H1 (cell line): ENCODE measurements at regions not wholly inside any gene's neighbourhood (a gene's known extent, or its start where the extent isn't known, plus 50 kb on each side); places are given as distances from the start of the nearest gene placed in this dataset.

Source experiments
- CREB1 ChIP-seq: IDR thresholded peaks from 2 replicates; pipeline ENCODE4 v1.6.1; 2012; ENCODE audit warnings: inconsistent platforms
- GTF2F1 ChIP-seq: IDR thresholded peaks from 2 replicates; pipeline ENCODE4 v1.6.1; 2012; ENCODE audit warnings: low read depth, low read length, improper control_type of control experiment, borderline replicate concordance
- KDM5A ChIP-seq: fragments of 200-600 bp; IDR thresholded peaks from 2 replicates; pipeline ENCODE4 v1.7.1; 2012; ENCODE audit warnings: mild to moderate bottlenecking, low read length, inconsistent platforms, mixed read lengths
- RBBP5 ChIP-seq: IDR thresholded peaks from 2 replicates; pipeline ENCODE4 v1.7.1; 2012; ENCODE audit warnings: low read depth, mild to moderate bottlenecking, inconsistent platforms, low read length, moderate library complexity, borderline replicate concordance
- TF ChIP-seq, protein P1 (sequence below), 3 experiments: IDR thresholded peaks; 1 replicate in 2 of 3; 2 replicates in 1 of 3; pipeline versions ENCODE4 v1.5.1 to v1.6.1; 2011; ENCODE audit warnings: low read length in 3 of 3, mild to moderate bottlenecking in 3 of 3, inconsistent platforms in 2 of 3, low read depth in 1 of 3, moderate library complexity in 1 of 3; ENCODE audit not compliant: insufficient read depth in 1 of 3; ENCODE audit errors: control extremely low read depth in 1 of 3

GRCh38 chr14:87811246-87811645 is 181.7 kb downstream of the GALC start (continued):
- no peak for TF ChIP-seq KDM5A
- no peak for TF ChIP-seq CREB1
- no peak for TF ChIP-seq GTF2F1
- no peak for TF ChIP-seq RBBP5
- TF ChIP-seq, protein P1, sequence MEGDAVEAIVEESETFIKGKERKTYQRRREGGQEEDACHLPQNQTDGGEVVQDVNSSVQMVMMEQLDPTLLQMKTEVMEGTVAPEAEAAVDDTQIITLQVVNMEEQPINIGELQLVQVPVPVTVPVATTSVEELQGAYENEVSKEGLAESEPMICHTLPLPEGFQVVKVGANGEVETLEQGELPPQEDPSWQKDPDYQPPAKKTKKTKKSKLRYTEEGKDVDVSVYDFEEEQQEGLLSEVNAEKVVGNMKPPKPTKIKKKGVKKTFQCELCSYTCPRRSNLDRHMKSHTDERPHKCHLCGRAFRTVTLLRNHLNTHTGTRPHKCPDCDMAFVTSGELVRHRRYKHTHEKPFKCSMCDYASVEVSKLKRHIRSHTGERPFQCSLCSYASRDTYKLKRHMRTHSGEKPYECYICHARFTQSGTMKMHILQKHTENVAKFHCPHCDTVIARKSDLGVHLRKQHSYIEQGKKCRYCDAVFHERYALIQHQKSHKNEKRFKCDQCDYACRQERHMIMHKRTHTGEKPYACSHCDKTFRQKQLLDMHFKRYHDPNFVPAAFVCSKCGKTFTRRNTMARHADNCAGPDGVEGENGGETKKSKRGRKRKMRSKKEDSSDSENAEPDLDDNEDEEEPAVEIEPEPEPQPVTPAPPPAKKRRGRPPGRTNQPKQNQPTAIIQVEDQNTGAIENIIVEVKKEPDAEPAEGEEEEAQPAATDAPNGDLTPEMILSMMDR (IDR thresholded peaks at IDR 0.05; ENCODE audit: control extremely low read depth in 1 of 3, insufficient read depth in 1 of 3, low read depth in 1 of 3, low read length in 3 of 3) = no peak
- TF ChIP-seq, all 59 proteins: peak for 0
